GM12878 (cell line): ENCODE measurements at regions not wholly inside any gene's neighbourhood (a gene's known extent, or its start where the extent isn't known, plus 50 kb on each side); places are given as distances from the start of the nearest gene placed in this dataset.

Experiments used
- ATAC-seq: fragments of 200-7000 bp; cut with Tn5 transposase; 3 replicates; pipeline ENCODE4 v1.9.1; 2020; ENCODE audit warnings: mild to moderate bottlenecking, moderate library complexity
- BruUV-seq: library from RNA; stranded (reverse); fragments of 400-500 nt; replicated peaks from 2 replicates; lab custom pipeline; 2021; lab: Mats Ljungman, UMichigan
- CTCF ChIA-PET: fragments of 300-600 bp; sonication (Branson Sonifier 250); formaldehyde crosslinking; extraction: SDS; loops from one replicate; lab custom pipeline; 2021; ENCODE audit warnings: inconsistent platforms; lab: Yijun Ruan, JAX
- POLR2A ChIA-PET: fragments of 350-600 bp; formaldehyde crosslinking; extraction: SDS; loops from one replicate; lab custom pipeline; 2021; ENCODE audit warnings: inconsistent platforms; lab: Charles Lee
- RAD21 ChIA-PET: fragments of 300-600 bp; sonication (Branson Sonifier 250); formaldehyde crosslinking; loops from one replicate; lab custom pipeline; 2023; ENCODE audit warnings: antibody characterized with exemption; ENCODE audit not compliant: unreplicated experiment; lab: Charles Lee
- SMC1A ChIA-PET: fragments of 300-600 bp; sonication (Branson Sonifier 250); formaldehyde crosslinking; loops from one replicate; lab custom pipeline; 2023; ENCODE audit not compliant: unreplicated experiment, uncharacterized antibody; lab: Charles Lee
- DNase-seq: peaks from one replicate; pipeline ENCODE4 v3.0.0-alpha.2; 2011; ENCODE audit warnings: low read depth, low spot score
- FAIRE-seq: peaks from 3 replicates; lab custom pipeline; 2011; peaks lifted over from hg19 to GRCh38; lab: Jason Lieb, UNC
- H2AFZ ChIP-seq: 2 replicates; pipeline ENCODE4 v1.6.0; 2011; ENCODE audit warnings: low read depth, low read length, control low read depth; ENCODE audit not compliant: control insufficient read depth
- H3K27ac ChIP-seq: 2 replicates; pipeline ENCODE4 v1.5.1; 2011; ENCODE audit warnings: control low read depth; ENCODE audit not compliant: control insufficient read depth, insufficient read depth
- H3K27me3 ChIP-seq, 2 experiments: replicated peaks in 1 of 2; 2 replicates each; pipeline versions ENCODE4 v1.6.0 to v1.6.1; 2011; ENCODE audit warnings: low read length in 1 of 2; ENCODE audit not compliant: control insufficient read depth in 2 of 2, insufficient read depth in 2 of 2
- H3K36me3 ChIP-seq, 2 experiments: 2 replicates each; pipeline ENCODE4 v1.5.1; 2011; ENCODE audit warnings: low read length in 1 of 2; ENCODE audit not compliant: control insufficient read depth in 2 of 2, insufficient read depth in 2 of 2
- H3K4me1 ChIP-seq: 2 replicates; pipeline ENCODE4 v1.6.1; 2011; ENCODE audit warnings: mild to moderate bottlenecking, low read length, moderate library complexity, mixed read lengths; ENCODE audit not compliant: control insufficient read depth, insufficient read depth
- H3K4me2 ChIP-seq: 2 replicates; pipeline ENCODE4 v1.6.0; 2011; ENCODE audit warnings: control low read depth; ENCODE audit not compliant: control insufficient read depth, insufficient read depth
- H3K4me3 ChIP-seq: fragments of 200-600 bp; sonication (generic); 2 replicates; pipeline ENCODE4 v1.5.1; 2016
- H3K79me2 ChIP-seq: 2 replicates; pipeline ENCODE4 v1.6.0; 2011; ENCODE audit warnings: low read length; ENCODE audit not compliant: control insufficient read depth, insufficient read depth
- H3K9ac ChIP-seq: 2 replicates; pipeline ENCODE4 v1.8.0; 2011; ENCODE audit warnings: low read length, control low read depth, mixed read lengths; ENCODE audit not compliant: control insufficient read depth, insufficient read depth
- H3K9me3 ChIP-seq: replicated peaks from 3 replicates; pipeline ENCODE4 v1.5.1; 2011; ENCODE audit warnings: mild to moderate bottlenecking, low read length; ENCODE audit not compliant: control insufficient read depth, insufficient read depth
- H4K20me1 ChIP-seq: 2 replicates; pipeline ENCODE4 v1.6.0; 2011; ENCODE audit not compliant: control insufficient read depth, insufficient read depth
- ATF7 ChIP-seq: fragments of 450-650 bp; IDR thresholded peaks from 2 replicates; pipeline ENCODE4 v1.6.1; 2016; ENCODE audit warnings: low read depth, mild to moderate bottlenecking
- BHLHE40 ChIP-seq, 2 experiments: fragments of 450-650 bp in 1 of 2; IDR thresholded peaks; 2 replicates each; pipeline ENCODE4 v1.6.1; 2011 to 2017; ENCODE audit warnings: low read depth in 2 of 2, borderline replicate concordance in 1 of 2, improper control_type of control experiment in 1 of 2, low read length in 1 of 2, mild to moderate bottlenecking in 1 of 2
- CBX3 ChIP-seq: fragments of 200-600 bp; sonication (generic); IDR thresholded peaks from 2 replicates; pipeline ENCODE4 v1.6.1; 2016; ENCODE audit warnings: low read depth, borderline replicate concordance
- CREM ChIP-seq: IDR thresholded peaks from 2 replicates; pipeline ENCODE4 v1.6.1; 2014; ENCODE audit warnings: antibody characterized with exemption, low read depth
- EP300 ChIP-seq, 2 experiments: fragments of 150-350 bp in 1 of 2; IDR thresholded peaks; 2 replicates each; pipeline ENCODE4 v1.6.1; 2011 to 2012; ENCODE audit warnings: low read depth in 2 of 2, low read length in 2 of 2, borderline replicate concordance in 1 of 2, improper control_type of control experiment in 1 of 2, inconsistent platforms in 1 of 2; ENCODE audit not compliant: control insufficient read depth in 1 of 2
- MXI1 ChIP-seq: fragments of 150-350 bp; IDR thresholded peaks from 2 replicates; pipeline ENCODE4 v1.6.1; 2011; ENCODE audit warnings: low read depth, mild to moderate bottlenecking, inconsistent platforms, low read length, improper control_type of control experiment
- NR2C2 ChIP-seq: IDR thresholded peaks from 2 replicates; pipeline ENCODE4 v1.6.1; 2011; ENCODE audit warnings: borderline replicate concordance, low read depth; ENCODE audit not compliant: control insufficient read depth, insufficient read length
- PAX8 ChIP-seq: fragments of 450-650 bp; IDR thresholded peaks from 2 replicates; pipeline ENCODE4 v1.6.1; 2017; ENCODE audit warnings: mild to moderate bottlenecking, moderate library complexity
- PML ChIP-seq: IDR thresholded peaks from 2 replicates; pipeline ENCODE4 v1.6.1; 2012; ENCODE audit warnings: low read length, inconsistent platforms
- POU2F2 ChIP-seq: IDR thresholded peaks from 3 replicates; pipeline ENCODE4 v1.6.1; 2011; ENCODE audit warnings: low read depth, mild to moderate bottlenecking, low read length, borderline replicate concordance
- SIN3A ChIP-seq: IDR thresholded peaks from 2 replicates; pipeline ENCODE4 v1.6.1; 2012; ENCODE audit warnings: low read depth, low read length, improper control_type of control experiment
- TAF1 ChIP-seq: IDR thresholded peaks from 2 replicates; pipeline ENCODE4 v1.6.1; 2011; ENCODE audit warnings: mild to moderate bottlenecking, low read depth, low read length, borderline replicate concordance
- ZNF217 ChIP-seq: fragments of 450-650 bp; IDR thresholded peaks from 2 replicates; pipeline ENCODE4 v1.6.1; 2017; ENCODE audit warnings: antibody characterized with exemption, mild to moderate bottlenecking
- WGBS: methylation state at CpG from one replicate; pipeline ENCODE4 v1.1.6; 2016; ENCODE audit warnings: low lambda C conversion rate; ENCODE audit not compliant: insufficient replicate concordance, insufficient coverage; ENCODE audit errors: missing lambda C conversion rate; 5-methylcytosine and 5-hydroxymethylcytosine counted together
- in situ Hi-C: fragments of 300-500 bp; cut with MboI; formaldehyde crosslinking; loops from 9 replicates; pipeline ENCODE4 v1.14.3; 2018; ENCODE audit warnings: mixed read lengths
- intact Hi-C: fragments of 100-400 bp; cut with micrococcal nuclease; formaldehyde crosslinking; loops from one replicate; pipeline ENCODE4 v1.14.2; 2022; ENCODE audit not compliant: unreplicated experiment
- TF ChIP-seq, protein P1 (sequence below): IDR thresholded peaks from 2 replicates; pipeline ENCODE4 v1.6.1; 2012; ENCODE audit warnings: low read depth, low read length, improper control_type of control experiment
- TF ChIP-seq, protein P2 (sequence below): IDR thresholded peaks from 2 replicates; pipeline ENCODE4 v1.6.1; 2012; ENCODE audit warnings: improper control_type of control experiment, low read depth, low read length; ENCODE audit not compliant: insufficient replicate concordance

DNA sequence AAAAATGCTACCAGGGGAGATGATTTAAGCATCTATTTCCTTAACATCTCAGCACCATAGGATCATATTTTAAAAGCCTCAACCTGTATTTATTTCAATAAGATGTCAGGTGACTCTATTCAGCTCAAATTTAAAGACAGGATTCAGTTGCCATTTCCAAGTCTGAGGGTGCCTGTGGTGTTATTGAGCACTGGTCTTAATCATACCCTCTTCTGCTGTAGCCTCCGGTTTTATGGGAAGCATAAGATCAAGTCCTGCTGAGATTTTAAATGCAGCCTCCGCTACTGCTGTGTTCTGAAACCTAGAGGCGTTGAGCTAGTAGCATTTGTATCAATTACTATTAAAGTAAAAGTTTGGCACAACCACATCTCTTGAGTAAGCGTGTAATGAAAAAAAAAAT lies 185.7 kb upstream of the NWD2 start (continued):
- TF ChIP-seq, protein P1, sequence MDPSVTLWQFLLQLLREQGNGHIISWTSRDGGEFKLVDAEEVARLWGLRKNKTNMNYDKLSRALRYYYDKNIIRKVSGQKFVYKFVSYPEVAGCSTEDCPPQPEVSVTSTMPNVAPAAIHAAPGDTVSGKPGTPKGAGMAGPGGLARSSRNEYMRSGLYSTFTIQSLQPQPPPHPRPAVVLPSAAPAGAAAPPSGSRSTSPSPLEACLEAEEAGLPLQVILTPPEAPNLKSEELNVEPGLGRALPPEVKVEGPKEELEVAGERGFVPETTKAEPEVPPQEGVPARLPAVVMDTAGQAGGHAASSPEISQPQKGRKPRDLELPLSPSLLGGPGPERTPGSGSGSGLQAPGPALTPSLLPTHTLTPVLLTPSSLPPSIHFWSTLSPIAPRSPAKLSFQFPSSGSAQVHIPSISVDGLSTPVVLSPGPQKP, result no peak
- TF ChIP-seq, all 136 proteins: peak for 0

DNA sequence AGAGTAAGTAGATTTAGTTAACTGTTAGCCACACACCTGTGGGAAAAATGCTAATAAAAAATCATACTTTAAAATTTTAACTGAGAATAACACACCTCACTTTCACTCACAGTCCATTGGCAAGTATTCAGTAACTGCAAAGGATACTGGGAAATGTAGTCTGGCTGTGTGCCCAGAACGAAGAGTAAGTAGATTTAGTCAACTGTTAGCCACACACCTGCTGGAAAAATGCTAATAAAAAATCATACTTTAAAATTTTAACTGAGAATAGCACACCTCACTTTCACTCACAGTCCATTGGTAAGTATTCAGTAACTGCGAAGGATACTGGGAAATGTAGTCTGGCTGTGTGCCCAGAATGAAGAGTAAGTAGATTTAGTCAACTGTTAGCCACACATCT lies 178.4 kb upstream of the NWD2 start:
- POLR2A ChIA-PET, result no interaction called here
- SMC1A ChIA-PET, result interaction anchor here (1.6 kb wide), 1 partner anchor 9 kb away, joined by 3 read pairs; no protein-coding TSS in a partner anchor
- WGBS, result 41% methylated on average over 2 of the region's 2 CpGs
- Histone ChIP-seq H3K9ac (no peak overlapping the region), H4K20me1 (no peaks in the 10 kb centered on the region), H2AFZ (no peak overlapping the region), H3K27me3 (no peaks in the 10 kb centered on the region), H3K4me2 (no peak overlapping the region), H3K9me3 (no peaks in the 10 kb centered on the region), H3K79me2 (no peaks in the 10 kb centered on the region), H3K27ac (no peak overlapping the region), H3K4me1 (no peaks in the 10 kb centered on the region), H3K4me3 (no peak overlapping the region), H3K36me3 (no peaks in the 10 kb centered on the region)
- intact Hi-C loops, result loop anchor here (10.0 kb wide), 1 partner anchor 319 kb away; no protein-coding TSS in a partner anchor
- BruUV-seq, result no TSS peak
- CTCF ChIA-PET, result no interaction called here
- FAIRE-seq, result no peak
- in situ Hi-C loops, result no loop called here
- TF ChIP-seq TAF1 (no peak), CBX3 (no peak), MXI1 (no peak), ATF7 (no peak), PML (no peak), BHLHE40 (IDR thresholded peaks at IDR 0.05; ENCODE audit: borderline replicate concordance in 1 of 2, low read depth in 2 of 2, low read length in 1 of 2) (no peak), EP300 (IDR thresholded peaks at IDR 0.05; ENCODE audit: borderline replicate concordance in 1 of 2, control insufficient read depth in 1 of 2, low read depth in 2 of 2, low read length in 2 of 2) (no peak), PAX8 (no peak), NR2C2 (no peak), SIN3A (no peak), ZNF217 (no peak), POU2F2 (no peak), CREM (no peak)
- TF ChIP-seq, protein P2, sequence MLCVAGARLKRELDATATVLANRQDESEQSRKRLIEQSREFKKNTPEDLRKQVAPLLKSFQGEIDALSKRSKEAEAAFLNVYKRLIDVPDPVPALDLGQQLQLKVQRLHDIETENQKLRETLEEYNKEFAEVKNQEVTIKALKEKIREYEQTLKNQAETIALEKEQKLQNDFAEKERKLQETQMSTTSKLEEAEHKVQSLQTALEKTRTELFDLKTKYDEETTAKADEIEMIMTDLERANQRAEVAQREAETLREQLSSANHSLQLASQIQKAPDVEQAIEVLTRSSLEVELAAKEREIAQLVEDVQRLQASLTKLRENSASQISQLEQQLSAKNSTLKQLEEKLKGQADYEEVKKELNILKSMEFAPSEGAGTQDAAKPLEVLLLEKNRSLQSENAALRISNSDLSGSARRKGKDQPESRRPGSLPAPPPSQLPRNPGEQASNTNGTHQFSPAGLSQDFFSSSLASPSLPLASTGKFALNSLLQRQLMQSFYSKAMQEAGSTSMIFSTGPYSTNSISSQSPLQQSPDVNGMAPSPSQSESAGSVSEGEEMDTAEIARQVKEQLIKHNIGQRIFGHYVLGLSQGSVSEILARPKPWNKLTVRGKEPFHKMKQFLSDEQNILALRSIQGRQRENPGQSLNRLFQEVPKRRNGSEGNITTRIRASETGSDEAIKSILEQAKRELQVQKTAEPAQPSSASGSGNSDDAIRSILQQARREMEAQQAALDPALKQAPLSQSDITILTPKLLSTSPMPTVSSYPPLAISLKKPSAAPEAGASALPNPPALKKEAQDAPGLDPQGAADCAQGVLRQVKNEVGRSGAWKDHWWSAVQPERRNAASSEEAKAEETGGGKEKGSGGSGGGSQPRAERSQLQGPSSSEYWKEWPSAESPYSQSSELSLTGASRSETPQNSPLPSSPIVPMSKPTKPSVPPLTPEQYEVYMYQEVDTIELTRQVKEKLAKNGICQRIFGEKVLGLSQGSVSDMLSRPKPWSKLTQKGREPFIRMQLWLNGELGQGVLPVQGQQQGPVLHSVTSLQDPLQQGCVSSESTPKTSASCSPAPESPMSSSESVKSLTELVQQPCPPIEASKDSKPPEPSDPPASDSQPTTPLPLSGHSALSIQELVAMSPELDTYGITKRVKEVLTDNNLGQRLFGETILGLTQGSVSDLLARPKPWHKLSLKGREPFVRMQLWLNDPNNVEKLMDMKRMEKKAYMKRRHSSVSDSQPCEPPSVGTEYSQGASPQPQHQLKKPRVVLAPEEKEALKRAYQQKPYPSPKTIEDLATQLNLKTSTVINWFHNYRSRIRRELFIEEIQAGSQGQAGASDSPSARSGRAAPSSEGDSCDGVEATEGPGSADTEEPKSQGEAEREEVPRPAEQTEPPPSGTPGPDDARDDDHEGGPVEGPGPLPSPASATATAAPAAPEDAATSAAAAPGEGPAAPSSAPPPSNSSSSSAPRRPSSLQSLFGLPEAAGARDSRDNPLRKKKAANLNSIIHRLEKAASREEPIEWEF, result no peak
- TF ChIP-seq, protein P1, result no peak
- no peak for DNase-seq
- ATAC-seq, result no peak
- RAD21 ChIA-PET, result no interaction called here
